GM23338 (cell line): ENCODE measurements at regions not wholly inside any gene's neighbourhood (a gene's known extent, or its start where the extent isn't known, plus 50 kb on each side); places are given as distances from the start of the nearest gene placed in this dataset.

ENCODE experiments used
- ATAC-seq: fragments of 200-7000 bp; cut with Tn5 transposase; 3 replicates; pipeline ENCODE4 v1.9.1; 2020
- DNase-seq: peaks from one replicate; pipeline ENCODE4 v3.0.0-alpha.2; 2015; ENCODE audit warnings: low spot score
- H2AFZ ChIP-seq: fragments of 200-600 bp; sonication (generic); 2 replicates; pipeline ENCODE4 v1.8.0; 2016; ENCODE audit warnings: antibody characterized with exemption, mild to moderate bottlenecking, moderate library complexity
- H3F3A ChIP-seq: fragments of 200-600 bp; sonication (generic); replicated peaks from 2 replicates; pipeline ENCODE4 v1.8.0; 2017; ENCODE audit warnings: antibody characterized with exemption, mixed run types, low read depth
- H3K27ac ChIP-seq: fragments of 200-600 bp; sonication (generic); 2 replicates; pipeline ENCODE4 v1.6.1; 2016; ENCODE audit warnings: low read depth
- H3K27me3 ChIP-seq: fragments of 200-600 bp; sonication (generic); 2 replicates; pipeline ENCODE4 v1.8.0; 2016; ENCODE audit warnings: mild to moderate bottlenecking, mixed run types, moderate library complexity; ENCODE audit not compliant: insufficient read depth
- H3K36me3 ChIP-seq: fragments of 200-600 bp; sonication (generic); 2 replicates; pipeline ENCODE4 v1.8.0; 2016; ENCODE audit warnings: mild to moderate bottlenecking; ENCODE audit not compliant: insufficient read depth
- H3K4me1 ChIP-seq: fragments of 200-600 bp; sonication (generic); 2 replicates; pipeline ENCODE4 v1.8.0; 2016; ENCODE audit warnings: mild to moderate bottlenecking, moderate library complexity; ENCODE audit not compliant: insufficient read depth
- H3K4me2 ChIP-seq: fragments of 200-600 bp; sonication (generic); 2 replicates; pipeline ENCODE4 v1.7.1; 2017; ENCODE audit warnings: mixed run types
- H3K4me3 ChIP-seq: fragments of 200-600 bp; sonication (generic); 2 replicates; pipeline ENCODE4 v1.6.1; 2016; ENCODE audit warnings: mixed run types
- H3K79me2 ChIP-seq: fragments of 200-600 bp; sonication (generic); replicated peaks from 2 replicates; pipeline ENCODE4 v1.8.0; 2017; ENCODE audit warnings: mild to moderate bottlenecking; ENCODE audit not compliant: insufficient read depth
- H3K9me2 ChIP-seq: fragments of 200-600 bp; sonication (generic); 2 replicates; pipeline ENCODE4 v1.8.0; 2017; ENCODE audit not compliant: insufficient read depth
- H4K20me1 ChIP-seq: fragments of 200-600 bp; sonication (generic); replicated peaks from 2 replicates; pipeline ENCODE4 v1.8.0; 2017; ENCODE audit warnings: mild to moderate bottlenecking; ENCODE audit not compliant: insufficient read depth
- H3K27ac Mint-ChIP-seq: 2 replicates; pipeline ENCODE4 v1.8.0; 2020; ENCODE audit warnings: inconsistent platforms, mild to moderate bottlenecking, moderate library complexity, mixed read lengths
- H3K27me3 Mint-ChIP-seq: 3 replicates; pipeline ENCODE4 v1.8.0; 2022; ENCODE audit warnings: low read depth, mild to moderate bottlenecking, moderate library complexity, mixed read lengths, inconsistent platforms; ENCODE audit not compliant: insufficient read depth, poor library complexity
- H3K36me3 Mint-ChIP-seq: 3 replicates; pipeline ENCODE4 v1.8.0; 2021; ENCODE audit warnings: low read depth, mild to moderate bottlenecking, inconsistent platforms, moderate library complexity, mixed read lengths
- H3K4me1 Mint-ChIP-seq: 3 replicates; pipeline ENCODE4 v1.8.0; 2020; ENCODE audit warnings: mild to moderate bottlenecking, inconsistent platforms, mixed read lengths
- H3K4me3 Mint-ChIP-seq: 3 replicates; pipeline ENCODE4 v1.8.0; 2021; ENCODE audit warnings: moderate library complexity, mild to moderate bottlenecking, inconsistent platforms, mixed read lengths
- H3K9me3 Mint-ChIP-seq: 3 replicates; pipeline ENCODE4 v1.8.0; 2020; ENCODE audit warnings: moderate library complexity, mild to moderate bottlenecking, inconsistent platforms, mixed read lengths
- EZH2phosphoT487 ChIP-seq: fragments of 200-600 bp; sonication (generic); IDR thresholded peaks from one replicate; pipeline ENCODE4 v1.8.1; 2018; ENCODE audit warnings: antibody characterized with exemption; ENCODE audit not compliant: unreplicated experiment
- JUNB ChIP-seq: IDR thresholded peaks from one replicate; pipeline ENCODE4 v1.6.1; 2016; ENCODE audit warnings: antibody characterized with exemption; ENCODE audit not compliant: unreplicated experiment
- POLR2AphosphoS5 ChIP-seq: IDR thresholded peaks from 2 replicates; pipeline ENCODE4 v1.6.1; 2016; ENCODE audit warnings: antibody characterized with exemption, low read depth
- REST ChIP-seq: IDR thresholded peaks from one replicate; pipeline ENCODE4 v1.6.1; 2018; ENCODE audit warnings: antibody characterized with exemption; ENCODE audit not compliant: unreplicated experiment
- STAT1 ChIP-seq: IDR thresholded peaks from one replicate; pipeline ENCODE4 v1.6.1; 2016; ENCODE audit warnings: antibody characterized with exemption; ENCODE audit not compliant: unreplicated experiment
- ZNF114 ChIP-seq: fragments of 250-450 bp; sonication (Bioruptor Pico); IDR thresholded peaks from 2 replicates; pipeline ENCODE4 v1.5.0; 2020; ENCODE audit warnings: mild to moderate bottlenecking, moderate library complexity
- ZNF331 ChIP-seq: fragments of 250-450 bp; sonication (Bioruptor Pico); IDR thresholded peaks from 2 replicates; pipeline ENCODE4 v1.5.0; 2020; ENCODE audit warnings: low read depth, mild to moderate bottlenecking, moderate library complexity
- ZNF462 ChIP-seq: fragments of 250-450 bp; sonication (Bioruptor Pico); IDR thresholded peaks from 2 replicates; pipeline ENCODE4 v1.5.0; 2020; ENCODE audit warnings: mild to moderate bottlenecking, moderate library complexity
- TF ChIP-seq, protein P1 (sequence below): IDR thresholded peaks from 2 replicates; pipeline ENCODE4 v1.6.1; 2016; ENCODE audit warnings: antibody characterized with exemption

DNA sequence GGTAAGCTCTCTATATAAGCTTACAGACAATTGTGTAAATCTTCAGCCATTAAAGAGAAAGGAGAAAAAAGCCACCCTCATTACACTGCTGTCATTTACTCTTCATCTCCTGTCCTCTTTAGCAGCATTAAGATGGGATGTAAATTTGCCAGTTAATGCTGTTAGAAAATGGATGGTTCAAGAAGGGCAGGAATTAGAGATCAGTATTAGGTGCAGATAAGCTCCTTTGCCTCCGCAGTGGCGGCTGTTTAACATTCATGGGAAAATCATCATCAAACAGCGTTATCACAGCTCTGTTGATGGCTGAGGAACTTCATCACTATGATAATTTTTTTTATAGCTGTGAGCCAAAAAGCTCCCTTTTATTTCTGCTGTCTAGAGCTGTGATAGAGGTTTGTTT is 61.8 kb upstream of the FAM204A start:
- Histone ChIP-seq H2AFZ (no peak overlapping the region), H3K9me2 (no peaks in the 10 kb centered on the region), H3K27ac (no peak overlapping the region), H3K4me3 (no peak overlapping the region), H3K4me1 (peaks cover 18% of the 10 kb centered on the region), H4K20me1 (no peaks in the 10 kb centered on the region), H3K4me2 (no peak overlapping the region), H3K27me3 (no peaks in the 10 kb centered on the region), H3K79me2 (no peaks in the 10 kb centered on the region), H3F3A (no peaks in the 10 kb centered on the region), H3K36me3 (peaks cover 4% of the 10 kb centered on the region; the same call in 1 of the 2 replicates)
- DNase-seq = no peak
- no peak overlapping the region for H3K27ac Mint-ChIP-seq
- no peak for ATAC-seq
- peaks cover 26% of the 10 kb centered on the region for H3K4me1 Mint-ChIP-seq
- H3K36me3 Mint-ChIP-seq = no peaks in the 10 kb centered on the region
- no peak for TF ChIP-seq POLR2AphosphoS5
- H3K27me3 Mint-ChIP-seq = peaks cover 5% of the 10 kb centered on the region
- H3K4me3 Mint-ChIP-seq = no peak overlapping the region
- H3K9me3 Mint-ChIP-seq = peaks cover 4% of the 10 kb centered on the region; the same call in 2 of the 3 replicates

GRCh38 chr10:118401708-118402193 is 59.6 kb upstream of the FAM204A start:
- ATAC-seq (no peak), DNase-seq (no peak)
- Histone ChIP-seq H3K27me3 (no peaks in the 10 kb centered on the region), H3K27ac (no peak overlapping the region), H3K79me2 (no peaks in the 10 kb centered on the region), H2AFZ (no peak overlapping the region), H3F3A (no peaks in the 10 kb centered on the region), H3K4me1 (no peaks in the 10 kb centered on the region), H3K4me3 (no peak overlapping the region), H3K36me3 (peaks cover 4% of the 10 kb centered on the region; the same call in 1 of the 2 replicates), H3K9me2 (no peaks in the 10 kb centered on the region), H4K20me1 (no peaks in the 10 kb centered on the region), H3K4me2 (no peak overlapping the region)
- H3K27ac Mint-ChIP-seq = no peak overlapping the region
- H3K4me1 Mint-ChIP-seq = peaks cover 8% of the 10 kb centered on the region; the same call in 2 of the 3 replicates
- TF ChIP-seq ZNF331 (CRISPR knock-in tag) (no peak), STAT1 (no peak), ZNF114 (CRISPR knock-in tag) (no peak), JUNB (no peak), EZH2phosphoT487 (no peak), REST (no peak), ZNF462 (CRISPR knock-in tag) (no peak)
- TF ChIP-seq, protein P1, sequence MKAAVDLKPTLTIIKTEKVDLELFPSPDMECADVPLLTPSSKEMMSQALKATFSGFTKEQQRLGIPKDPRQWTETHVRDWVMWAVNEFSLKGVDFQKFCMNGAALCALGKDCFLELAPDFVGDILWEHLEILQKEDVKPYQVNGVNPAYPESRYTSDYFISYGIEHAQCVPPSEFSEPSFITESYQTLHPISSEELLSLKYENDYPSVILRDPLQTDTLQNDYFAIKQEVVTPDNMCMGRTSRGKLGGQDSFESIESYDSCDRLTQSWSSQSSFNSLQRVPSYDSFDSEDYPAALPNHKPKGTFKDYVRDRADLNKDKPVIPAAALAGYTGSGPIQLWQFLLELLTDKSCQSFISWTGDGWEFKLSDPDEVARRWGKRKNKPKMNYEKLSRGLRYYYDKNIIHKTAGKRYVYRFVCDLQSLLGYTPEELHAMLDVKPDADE = no peak
- H3K27me3 Mint-ChIP-seq = peaks cover 6% of the 10 kb centered on the region
- peaks cover 4% of the 10 kb centered on the region; the same call in 2 of the 3 replicates for H3K9me3 Mint-ChIP-seq
- H3K4me3 Mint-ChIP-seq = no peak overlapping the region
- no peaks in the 10 kb centered on the region for H3K36me3 Mint-ChIP-seq
